ENCODE measurements at regions not wholly inside any gene's neighbourhood (a gene's known extent, or its start where the extent isn't known, plus 50 kb on each side); places are given as distances from the start of the nearest gene placed in this dataset.

- DNase-seq (no peak), ATAC-seq (replicated peaks) (no peak)
- Mint-ChIP-seq H3K27me3 (no peaks in the 10 kb centered on the region), H3K27ac (no peak overlapping the region), H3K36me3 (peaks cover 1 to 6% of the 10 kb centered on the region in 2 donors), H3K4me1 (peaks cover 0 to 3% of the 10 kb centered on the region in 2 donors), H3K4me3 (no peak overlapping the region), H3K9me3 (peaks cover 0 to 5% of the 10 kb centered on the region in 2 donors)
Measured at GRCh38 chr17:63249256-63250004, 196.7 kb downstream of the CYB561 start.

GRCh38 chr17:63250830-63251229 is 195.3 kb downstream of the CYB561 start:
- Mint-ChIP-seq H3K27ac (no peak overlapping the region), H3K27me3 (no peaks in the 10 kb centered on the region), H3K36me3 (peaks cover 2 to 7% of the 10 kb centered on the region in 2 donors), H3K4me3 (no peak overlapping the region), H3K9me3 (peaks cover 0 to 2% of the 10 kb centered on the region in 2 donors), H3K4me1 (peaks cover 0 to 3% of the 10 kb centered on the region in 2 donors)
- ATAC-seq (replicated peaks) (no peak), DNase-seq (no peak)

- peaks cover 0 to 9% of the 10 kb centered on the region in 2 donors for H3K4me1 Mint-ChIP-seq
- H3K4me3 Mint-ChIP-seq: no peak overlapping the region
- H3K9me3 Mint-ChIP-seq: peaks cover 6 to 7% of the 10 kb centered on the region in 2 donors
- ATAC-seq (replicated peaks): no peak
- no peak for DNase-seq
- no peak overlapping the region for H3K27ac Mint-ChIP-seq
- H3K27me3 Mint-ChIP-seq: no peaks in the 10 kb centered on the region
- peaks cover 13 to 14% of the 10 kb centered on the region in 2 donors for H3K36me3 Mint-ChIP-seq
Measured at GRCh38 chr17:63258785-63259184, 187.3 kb downstream of the CYB561 start.

- no peak overlapping the region for H3K4me3 Mint-ChIP-seq
- ATAC-seq (replicated peaks): no peak
- no peak for DNase-seq
- no peaks in the 10 kb centered on the region for H3K9me3 Mint-ChIP-seq
- H3K4me1 Mint-ChIP-seq: peaks cover 2 to 17% of the 10 kb centered on the region in 2 donors
- peaks cover 0 to 6% of the 10 kb centered on the region in 2 donors for H3K36me3 Mint-ChIP-seq
- H3K27me3 Mint-ChIP-seq: peaks cover 0 to 4% of the 10 kb centered on the region in 2 donors
- no peak overlapping the region for H3K27ac Mint-ChIP-seq
Measured at GRCh38 chr17:63262751-63263476, 183.2 kb downstream of the CYB561 start.

- no peak for DNase-seq
- no peak overlapping the region for H3K4me3 Mint-ChIP-seq
- H3K27ac Mint-ChIP-seq: no peak overlapping the region
- peaks cover 0 to 4% of the 10 kb centered on the region in 2 donors for H3K27me3 Mint-ChIP-seq
- H3K36me3 Mint-ChIP-seq: no peaks in the 10 kb centered on the region
- no peak for ATAC-seq (replicated peaks)
- no peaks in the 10 kb centered on the region for H3K9me3 Mint-ChIP-seq
- peaks cover 2 to 17% of the 10 kb centered on the region in 2 donors for H3K4me1 Mint-ChIP-seq
Measured at GRCh38 chr17:63265526-63265925, 180.6 kb downstream of the CYB561 start.

- Mint-ChIP-seq H3K4me1 (peaks cover 2 to 8% of the 10 kb centered on the region in 2 donors), H3K9me3 (no peaks in the 10 kb centered on the region), H3K27me3 (peaks cover 0 to 4% of the 10 kb centered on the region in 2 donors), H3K4me3 (no peak overlapping the region), H3K27ac (no peak overlapping the region), H3K36me3 (peaks cover 0 to 2% of the 10 kb centered on the region in 2 donors)
- ATAC-seq (replicated peaks): no peak
- no peak for DNase-seq
Measured at GRCh38 chr17:63267846-63268245, 178.3 kb downstream of the CYB561 start.

- Mint-ChIP-seq H3K4me3 (no peak overlapping the region), H3K27ac (no peak overlapping the region), H3K36me3 (peaks cover 0 to 2% of the 10 kb centered on the region in 2 donors), H3K27me3 (peaks cover 0 to 4% of the 10 kb centered on the region in 2 donors), H3K4me1 (peaks cover 2 to 8% of the 10 kb centered on the region in 2 donors), H3K9me3 (no peaks in the 10 kb centered on the region)
- DNase-seq (no peak), ATAC-seq (replicated peaks) (no peak)
Measured at GRCh38 chr17:63268827-63269226, 177.3 kb downstream of the CYB561 start.

GRCh38 chr17:63270610-63271009 is 175.5 kb downstream of the CYB561 start:
- no peaks in the 10 kb centered on the region for H3K9me3 Mint-ChIP-seq
- peaks cover 0 to 4% of the 10 kb centered on the region in 2 donors for H3K4me1 Mint-ChIP-seq
- no peaks in the 10 kb centered on the region for H3K27me3 Mint-ChIP-seq
- peaks cover 0 to 2% of the 10 kb centered on the region in 2 donors for H3K36me3 Mint-ChIP-seq
- DNase-seq (no peak), ATAC-seq (replicated peaks) (no peak)
- H3K4me3 Mint-ChIP-seq: no peak overlapping the region
- H3K27ac Mint-ChIP-seq: no peak overlapping the region

GRCh38 chr17:63274146-63274545 is 172.0 kb downstream of the CYB561 start:
- H3K36me3 Mint-ChIP-seq: peaks cover 0 to 2% of the 10 kb centered on the region in 2 donors
- no peak for ATAC-seq (replicated peaks)
- H3K27me3 Mint-ChIP-seq: no peaks in the 10 kb centered on the region
- no peak for DNase-seq
- peaks cover 9 to 20% of the 10 kb centered on the region in 2 donors for H3K4me1 Mint-ChIP-seq
- H3K9me3 Mint-ChIP-seq: no peaks in the 10 kb centered on the region
- H3K27ac Mint-ChIP-seq: no peak overlapping the region
- H3K4me3 Mint-ChIP-seq: no peak overlapping the region

GRCh38 chr17:63275318-63275970 is 170.7 kb downstream of the CYB561 start:
- H3K36me3 Mint-ChIP-seq: peaks cover 0 to 2% of the 10 kb centered on the region in 2 donors

GRCh38 chr17:63275971-63276745 is 169.9 kb downstream of the CYB561 start:
- Mint-ChIP-seq H3K27ac (no peak overlapping the region), H3K36me3 (peaks cover 0 to 2% of the 10 kb centered on the region in 2 donors), H3K9me3 (no peaks in the 10 kb centered on the region), H3K4me1 (peaks cover 11 to 40% of the 10 kb centered on the region in 2 donors), H3K27me3 (no peaks in the 10 kb centered on the region), H3K4me3 (no peak overlapping the region)
- ATAC-seq (replicated peaks) (no peak), DNase-seq (no peak)

More at GRCh38 chr17:63275318-63275970, 170.7 kb downstream of the CYB561 start:
- H3K4me3 Mint-ChIP-seq: no peak overlapping the region
- no peaks in the 10 kb centered on the region for H3K9me3 Mint-ChIP-seq
- H3K4me1 Mint-ChIP-seq: peaks cover 11 to 33% of the 10 kb centered on the region in 2 donors
- no peaks in the 10 kb centered on the region for H3K27me3 Mint-ChIP-seq
- DNase-seq (no peak), ATAC-seq (replicated peaks) (peak in 1 of 2 donors; percentile 37)
- H3K27ac Mint-ChIP-seq: no peak overlapping the region

- DNase-seq: no peak
- Mint-ChIP-seq H3K4me3 (no peak overlapping the region), H3K36me3 (peaks cover 0 to 2% of the 10 kb centered on the region in 2 donors), H3K27ac (no peak overlapping the region), H3K27me3 (no peaks in the 10 kb centered on the region), H3K4me1 (peaks cover 12 to 47% of the 10 kb centered on the region in 2 donors), H3K9me3 (no peaks in the 10 kb centered on the region)
- no peak for ATAC-seq (replicated peaks)
Measured at GRCh38 chr17:63276821-63277220, 169.3 kb downstream of the CYB561 start.

GRCh38 chr17:63277629-63278028 is 168.5 kb downstream of the CYB561 start:
- no peak overlapping the region for H3K4me3 Mint-ChIP-seq
- H3K27me3 Mint-ChIP-seq: no peaks in the 10 kb centered on the region
- no peaks in the 10 kb centered on the region for H3K36me3 Mint-ChIP-seq
- DNase-seq (no peak), ATAC-seq (replicated peaks) (no peak)
- H3K9me3 Mint-ChIP-seq: no peaks in the 10 kb centered on the region
- peaks cover 15 to 51% of the 10 kb centered on the region in 2 donors for H3K4me1 Mint-ChIP-seq
- no peak overlapping the region for H3K27ac Mint-ChIP-seq
